ENCODE measurements at regions not wholly inside any gene's neighbourhood (a gene's known extent, or its start where the extent isn't known, plus 50 kb on each side); places are given as distances from the start of the nearest gene placed in this dataset.

DNA sequence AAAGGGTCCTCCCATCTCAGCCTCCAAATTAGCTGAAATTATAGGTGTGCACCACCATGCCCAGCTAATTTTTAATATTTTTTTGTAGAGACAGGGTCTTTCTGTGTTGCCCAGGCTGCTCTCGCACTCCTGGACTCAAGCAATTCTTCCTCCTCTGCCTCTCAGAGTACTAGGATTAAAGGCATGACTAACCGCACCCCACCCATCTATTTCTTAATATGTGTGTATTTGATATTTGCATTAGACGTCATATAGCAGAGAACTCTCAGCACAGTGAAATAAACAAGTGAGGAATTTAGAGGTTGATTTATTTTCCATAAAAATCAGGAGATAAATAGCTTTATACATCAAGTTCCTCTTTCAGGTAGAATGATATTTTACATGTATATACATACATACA lies 213.5 kb downstream of the FSIP2 start:
- no peaks in the 10 kb centered on the region for H3K4me1 ChIP-seq
- intact Hi-C loops (cut with DNase I), result no loop called here
- TF ChIP-seq POLR2A (IDR thresholded peaks at IDR 0.05), result no peak
- TF ChIP-seq, protein P1, sequence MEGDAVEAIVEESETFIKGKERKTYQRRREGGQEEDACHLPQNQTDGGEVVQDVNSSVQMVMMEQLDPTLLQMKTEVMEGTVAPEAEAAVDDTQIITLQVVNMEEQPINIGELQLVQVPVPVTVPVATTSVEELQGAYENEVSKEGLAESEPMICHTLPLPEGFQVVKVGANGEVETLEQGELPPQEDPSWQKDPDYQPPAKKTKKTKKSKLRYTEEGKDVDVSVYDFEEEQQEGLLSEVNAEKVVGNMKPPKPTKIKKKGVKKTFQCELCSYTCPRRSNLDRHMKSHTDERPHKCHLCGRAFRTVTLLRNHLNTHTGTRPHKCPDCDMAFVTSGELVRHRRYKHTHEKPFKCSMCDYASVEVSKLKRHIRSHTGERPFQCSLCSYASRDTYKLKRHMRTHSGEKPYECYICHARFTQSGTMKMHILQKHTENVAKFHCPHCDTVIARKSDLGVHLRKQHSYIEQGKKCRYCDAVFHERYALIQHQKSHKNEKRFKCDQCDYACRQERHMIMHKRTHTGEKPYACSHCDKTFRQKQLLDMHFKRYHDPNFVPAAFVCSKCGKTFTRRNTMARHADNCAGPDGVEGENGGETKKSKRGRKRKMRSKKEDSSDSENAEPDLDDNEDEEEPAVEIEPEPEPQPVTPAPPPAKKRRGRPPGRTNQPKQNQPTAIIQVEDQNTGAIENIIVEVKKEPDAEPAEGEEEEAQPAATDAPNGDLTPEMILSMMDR (IDR thresholded peaks at IDR 0.05), result no peak
- no peak overlapping the region for H3K4me3 ChIP-seq
- ATAC-seq (no peak), DNase-seq (no peak)
- no peaks in the 10 kb centered on the region for H3K36me3 ChIP-seq
- H3K27me3 ChIP-seq, result no peaks in the 10 kb centered on the region
- H3K27ac ChIP-seq, result no peak overlapping the region
- WGBS, 4 donors, result 93 to 97% (median 96%) methylated on average over 3 of the region's 3 CpGs
- H3K9me3 ChIP-seq, result no peaks in the 10 kb centered on the region

GRCh38 chr2:185954389-185954788 lies 215.8 kb downstream of the FSIP2 start:
- intact Hi-C loops (cut with DNase I), result no loop called here
- H3K4me3 ChIP-seq, result no peak overlapping the region

GRCh38 chr2:185955050-185955449 lies 216.4 kb downstream of the FSIP2 start:
- Histone ChIP-seq H3K27ac (no peak overlapping the region), H3K27me3 (no peaks in the 10 kb centered on the region), H3K4me1 (no peaks in the 10 kb centered on the region), H3K9me3 (peaks cover 0 to 15% (median 1%) of the 10 kb centered on the region in 12 donors), H3K4me3 (no peak overlapping the region), H3K36me3 (no peaks in the 10 kb centered on the region)
- no peak for DNase-seq
- ATAC-seq, result no peak
- TF ChIP-seq POLR2A (IDR thresholded peaks at IDR 0.05), result no peak
- TF ChIP-seq, protein P1 (IDR thresholded peaks at IDR 0.05), result no peak
- 49 to 97% (median 95%) methylated on average over 1 of the region's 1 CpG for WGBS, 4 donors
- intact Hi-C loops (cut with DNase I), result no loop called here

More at GRCh38 chr2:185954389-185954788, 215.8 kb downstream of the FSIP2 start:
- DNase-seq (no peak), ATAC-seq (no peak)
- TF ChIP-seq, protein P1 (IDR thresholded peaks at IDR 0.05), result no peak
- TF ChIP-seq POLR2A (IDR thresholded peaks at IDR 0.05), result no peak
- no peak overlapping the region for H3K27ac ChIP-seq
- H3K27me3 ChIP-seq, result no peaks in the 10 kb centered on the region
- peaks cover 0 to 9% (median 0%) of the 10 kb centered on the region in 12 donors for H3K9me3 ChIP-seq
- 62 to 82% (median 80%) methylated on average over 2 of the region's 2 CpGs for WGBS, 4 donors
- H3K4me1 ChIP-seq, result no peaks in the 10 kb centered on the region
- H3K36me3 ChIP-seq, result no peaks in the 10 kb centered on the region

DNA sequence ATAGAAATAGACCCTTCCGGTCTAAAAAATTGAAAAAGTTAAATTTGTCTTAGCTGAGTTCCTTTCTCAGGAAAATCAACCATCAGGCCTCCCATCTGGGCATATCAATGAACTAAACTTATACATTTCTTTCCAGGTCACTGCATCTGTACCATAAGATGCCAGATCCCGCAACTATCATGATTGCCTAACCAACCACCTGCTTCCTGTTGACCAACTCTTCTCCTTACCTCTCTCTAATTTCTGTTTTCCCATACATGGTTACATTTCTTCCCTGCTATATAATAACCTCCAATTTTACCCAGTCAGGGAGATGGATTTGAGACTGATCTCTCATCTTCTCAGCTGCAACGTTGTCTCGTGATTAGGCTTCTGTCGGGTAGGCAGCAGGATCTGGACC lies 228.7 kb downstream of the FSIP2 start:
- H3K4me1 ChIP-seq, result no peaks in the 10 kb centered on the region
- WGBS, 4 donors, result 93 to 97% (median 95%) methylated on average over 5 of the region's 5 CpGs
- DNase-seq (no peak), ATAC-seq (no peak)
- no peak overlapping the region for H3K4me3 ChIP-seq
- no peak overlapping the region for H3K27ac ChIP-seq
- no peaks in the 10 kb centered on the region for H3K36me3 ChIP-seq
- TF ChIP-seq, protein P1 (IDR thresholded peaks at IDR 0.05), result no peak
- no peak for TF ChIP-seq POLR2A (IDR thresholded peaks at IDR 0.05)
- intact Hi-C loops (cut with DNase I), result no loop called here
- H3K27me3 ChIP-seq, result no peaks in the 10 kb centered on the region
- H3K9me3 ChIP-seq, result peaks cover 0 to 5% (median 0%) of the 10 kb centered on the region in 12 donors
